Liver (tissue), 7 donors: ENCODE measurements at regions not wholly inside any gene's neighbourhood (a gene's known extent, or its start where the extent isn't known, plus 50 kb on each side); places are given as distances from the start of the nearest gene placed in this dataset.

ENCODE experiments used
- DNase-seq: peaks from one replicate; pipeline ENCODE4 v3.0.0-alpha.2; 2017; ENCODE audit warnings: low spot score
- H3K27ac ChIP-seq, 2 donors: one replicate each; pipeline ENCODE4 v1.7.0; 2013; ENCODE audit warnings: inconsistent platforms in 2 of 2, low read length in 2 of 2, control low read depth in 1 of 2, low read depth in 1 of 2, mild to moderate bottlenecking in 1 of 2
- H3K27me3 ChIP-seq, 4 donors: one replicate each; pipeline versions ENCODE4 v1.6.1 to v1.7.0; 2013; ENCODE audit warnings: low read length in 3 of 4, inconsistent platforms in 1 of 4, mild to moderate bottlenecking in 1 of 4, moderate library complexity in 1 of 4; ENCODE audit not compliant: control insufficient read depth in 4 of 4, insufficient read depth in 4 of 4
- H3K36me3 ChIP-seq, 4 donors: one replicate each; pipeline versions ENCODE4 v1.6.1 to v1.7.0; 2013; ENCODE audit warnings: low read length in 3 of 4, mild to moderate bottlenecking in 3 of 4, low read depth in 1 of 4, moderate library complexity in 1 of 4; ENCODE audit not compliant: control insufficient read depth in 4 of 4, insufficient read depth in 3 of 4
- H3K4me1 ChIP-seq, 4 donors: one replicate each; pipeline versions ENCODE4 v1.6.1 to v1.7.0; 2013; ENCODE audit warnings: low read length in 3 of 4, mild to moderate bottlenecking in 3 of 4, moderate library complexity in 1 of 4; ENCODE audit not compliant: control insufficient read depth in 4 of 4, insufficient read depth in 4 of 4
- H3K4me3 ChIP-seq, 3 donors: one replicate each; pipeline versions ENCODE4 v1.6.1 to v1.7.0; 2013; ENCODE audit warnings: low read length in 3 of 3, control low read depth in 1 of 3, low read depth in 1 of 3, mild to moderate bottlenecking in 1 of 3
- H3K9ac ChIP-seq, 2 donors: one replicate each; pipeline ENCODE4 v1.7.0; 2013; ENCODE audit warnings: low read length in 2 of 2, mild to moderate bottlenecking in 2 of 2, moderate library complexity in 2 of 2, control low read depth in 1 of 2, low read depth in 1 of 2
- H3K9me3 ChIP-seq, 4 donors: one replicate each; pipeline versions ENCODE4 v1.6.1 to v1.7.0; 2013; ENCODE audit warnings: low read length in 3 of 4; ENCODE audit not compliant: control insufficient read depth in 4 of 4
- EGR1 ChIP-seq, 2 donors: IDR thresholded peaks; 2 replicates each; pipeline ENCODE4 v1.6.1; 2016 to 2018; ENCODE audit warnings: antibody characterized with exemption in 2 of 2, low read depth in 2 of 2
- FOXA1 ChIP-seq: IDR thresholded peaks from 2 replicates; pipeline ENCODE4 v1.6.1; 2016; ENCODE audit warnings: antibody characterized with exemption
- FOXA2 ChIP-seq: IDR thresholded peaks from 2 replicates; pipeline ENCODE4 v1.6.1; 2016; ENCODE audit warnings: antibody characterized with exemption
- GABPA ChIP-seq, 2 donors: IDR thresholded peaks in 1 of 2; conservative IDR thresholded peaks in 1 of 2; 2 replicates each; pipeline ENCODE4 v1.6.1; 2016; ENCODE audit warnings: antibody characterized with exemption in 2 of 2, mild to moderate bottlenecking in 1 of 2, moderate library complexity in 1 of 2
- HNF4A ChIP-seq, 2 donors: conservative IDR thresholded peaks; 2 replicates each; pipeline ENCODE4 v1.6.1; 2016; ENCODE audit warnings: antibody characterized with exemption in 2 of 2, mild to moderate bottlenecking in 2 of 2
- HNF4G ChIP-seq: IDR thresholded peaks from 2 replicates; pipeline ENCODE4 v1.6.1; 2016; ENCODE audit warnings: antibody characterized with exemption
- JUND ChIP-seq, 2 donors: IDR thresholded peaks; 2 replicates each; pipeline ENCODE4 v1.6.1; 2016; ENCODE audit warnings: antibody characterized with exemption in 2 of 2
- NR2F2 ChIP-seq: IDR thresholded peaks from 2 replicates; pipeline ENCODE4 v1.6.1; 2016; ENCODE audit warnings: antibody characterized with exemption
- RAD21 ChIP-seq, 2 donors: IDR thresholded peaks; 2 replicates each; pipeline ENCODE4 v1.6.1; 2016; ENCODE audit warnings: antibody characterized with exemption in 2 of 2, mild to moderate bottlenecking in 2 of 2
- SP1 ChIP-seq: IDR thresholded peaks from 2 replicates; pipeline ENCODE4 v1.6.1; 2018; ENCODE audit warnings: antibody characterized with exemption, mild to moderate bottlenecking
- TAF1 ChIP-seq: conservative IDR thresholded peaks from 2 replicates; pipeline ENCODE4 v1.6.1; 2016; ENCODE audit warnings: antibody characterized with exemption, mild to moderate bottlenecking
- YY1 ChIP-seq: IDR thresholded peaks from 2 replicates; pipeline ENCODE4 v1.6.1; 2016; ENCODE audit warnings: antibody characterized with exemption, mild to moderate bottlenecking
- WGBS: extraction: QIAGEN DNeasy Blood & Tissue Kit; methylation state at CpG from one replicate; pipeline ENCODE4 v1.1.7; 2013; 5-methylcytosine and 5-hydroxymethylcytosine counted together
- TF ChIP-seq, protein P1 (sequence below): IDR thresholded peaks from 2 replicates; pipeline ENCODE4 v1.6.1; 2016; ENCODE audit warnings: antibody characterized with exemption
- TF ChIP-seq, protein P2 (sequence below): IDR thresholded peaks from 2 replicates; pipeline ENCODE4 v1.6.1; 2016; ENCODE audit warnings: antibody characterized with exemption
- TF ChIP-seq, protein P3 (sequence below): IDR thresholded peaks from 2 replicates; pipeline ENCODE4 v1.6.1; 2016; ENCODE audit warnings: antibody characterized with exemption, mild to moderate bottlenecking
- donor health status: healthy.
- donor health status: healthy.
- donor health status: healthy.
- donor health status: healthy.

GRCh38 chr2:120907822-120908221, 172.2 kb downstream of the GLI2 start:
- no peak overlapping the region for H3K27ac ChIP-seq
- peaks cover 0 to 3% (median under 1%) of the 10 kb centered on the region in 4 donors for H3K27me3 ChIP-seq
- H3K9me3 ChIP-seq = no peaks in the 10 kb centered on the region
- H3K9ac ChIP-seq = no peak overlapping the region
- H3K4me1 ChIP-seq = no peaks in the 10 kb centered on the region
- H3K4me3 ChIP-seq = no peak overlapping the region
- 92% methylated on average over 4 of the region's 4 CpGs for WGBS
- no peaks in the 10 kb centered on the region for H3K36me3 ChIP-seq
- no peak for DNase-seq
- no peak for TF ChIP-seq YY1

DNA sequence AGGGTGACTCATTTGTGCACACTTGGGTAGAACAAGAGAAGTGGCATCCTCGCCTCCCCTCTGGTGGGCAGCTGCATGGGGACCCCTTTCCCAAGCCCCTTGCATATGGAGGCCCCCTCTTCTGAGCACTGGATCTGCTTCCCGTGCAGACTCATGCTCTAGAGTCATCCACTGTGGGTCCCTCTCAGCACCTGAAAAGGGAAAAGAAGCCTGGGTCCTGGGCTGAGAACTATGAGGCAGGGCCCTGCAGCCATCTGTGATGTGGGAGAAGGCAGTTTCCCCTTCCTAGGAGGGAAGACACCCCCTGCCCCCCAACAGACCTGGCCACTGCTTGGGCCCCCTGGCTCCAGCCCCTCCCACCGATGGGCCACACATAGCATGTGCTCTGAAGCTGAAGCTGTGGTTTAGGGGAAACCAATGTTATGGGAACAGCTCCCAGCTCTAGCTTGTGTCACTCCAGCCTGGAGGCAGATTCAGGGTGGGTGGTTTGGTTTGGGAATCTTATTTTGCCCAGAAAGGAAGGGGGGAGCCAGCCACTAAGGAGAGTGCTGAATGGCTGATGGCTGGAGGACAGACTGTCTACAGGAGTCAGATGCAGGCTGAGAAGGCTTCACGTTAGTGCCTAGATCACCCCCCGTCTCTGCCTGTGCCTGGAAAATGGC, 172.8 kb downstream of the GLI2 start:
- no peak for TF ChIP-seq FOXA1
- no peak for TF ChIP-seq JUND (IDR thresholded peaks at IDR 0.05)
- no peak for TF ChIP-seq HNF4A (conservative IDR thresholded peaks at IDR 0.05)
- no peak for TF ChIP-seq YY1
- no peak for TF ChIP-seq FOXA2
- no peak for TF ChIP-seq GABPA (IDR thresholded peaks at IDR 0.05 in 1 of 2, conservative IDR thresholded peaks at IDR 0.05 in 1 of 2)
- TF ChIP-seq, protein P1, sequence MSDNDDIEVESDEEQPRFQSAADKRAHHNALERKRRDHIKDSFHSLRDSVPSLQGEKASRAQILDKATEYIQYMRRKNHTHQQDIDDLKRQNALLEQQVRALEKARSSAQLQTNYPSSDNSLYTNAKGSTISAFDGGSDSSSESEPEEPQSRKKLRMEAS = no peak
- TF ChIP-seq, protein P2, sequence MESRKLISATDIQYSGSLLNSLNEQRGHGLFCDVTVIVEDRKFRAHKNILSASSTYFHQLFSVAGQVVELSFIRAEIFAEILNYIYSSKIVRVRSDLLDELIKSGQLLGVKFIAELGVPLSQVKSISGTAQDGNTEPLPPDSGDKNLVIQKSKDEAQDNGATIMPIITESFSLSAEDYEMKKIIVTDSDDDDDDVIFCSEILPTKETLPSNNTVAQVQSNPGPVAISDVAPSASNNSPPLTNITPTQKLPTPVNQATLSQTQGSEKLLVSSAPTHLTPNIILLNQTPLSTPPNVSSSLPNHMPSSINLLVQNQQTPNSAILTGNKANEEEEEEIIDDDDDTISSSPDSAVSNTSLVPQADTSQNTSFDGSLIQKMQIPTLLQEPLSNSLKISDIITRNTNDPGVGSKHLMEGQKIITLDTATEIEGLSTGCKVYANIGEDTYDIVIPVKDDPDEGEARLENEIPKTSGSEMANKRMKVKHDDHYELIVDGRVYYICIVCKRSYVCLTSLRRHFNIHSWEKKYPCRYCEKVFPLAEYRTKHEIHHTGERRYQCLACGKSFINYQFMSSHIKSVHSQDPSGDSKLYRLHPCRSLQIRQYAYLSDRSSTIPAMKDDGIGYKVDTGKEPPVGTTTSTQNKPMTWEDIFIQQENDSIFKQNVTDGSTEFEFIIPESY = no peak
- no peak for TF ChIP-seq HNF4G
- TF ChIP-seq RAD21 (IDR thresholded peaks at IDR 0.05) = no peak
- no peak for TF ChIP-seq TAF1
- no peak for TF ChIP-seq EGR1 (IDR thresholded peaks at IDR 0.05; ENCODE audit: low read depth in 2 of 2)
- no peak for TF ChIP-seq NR2F2
- TF ChIP-seq SP1 = no peak
- TF ChIP-seq, protein P3, sequence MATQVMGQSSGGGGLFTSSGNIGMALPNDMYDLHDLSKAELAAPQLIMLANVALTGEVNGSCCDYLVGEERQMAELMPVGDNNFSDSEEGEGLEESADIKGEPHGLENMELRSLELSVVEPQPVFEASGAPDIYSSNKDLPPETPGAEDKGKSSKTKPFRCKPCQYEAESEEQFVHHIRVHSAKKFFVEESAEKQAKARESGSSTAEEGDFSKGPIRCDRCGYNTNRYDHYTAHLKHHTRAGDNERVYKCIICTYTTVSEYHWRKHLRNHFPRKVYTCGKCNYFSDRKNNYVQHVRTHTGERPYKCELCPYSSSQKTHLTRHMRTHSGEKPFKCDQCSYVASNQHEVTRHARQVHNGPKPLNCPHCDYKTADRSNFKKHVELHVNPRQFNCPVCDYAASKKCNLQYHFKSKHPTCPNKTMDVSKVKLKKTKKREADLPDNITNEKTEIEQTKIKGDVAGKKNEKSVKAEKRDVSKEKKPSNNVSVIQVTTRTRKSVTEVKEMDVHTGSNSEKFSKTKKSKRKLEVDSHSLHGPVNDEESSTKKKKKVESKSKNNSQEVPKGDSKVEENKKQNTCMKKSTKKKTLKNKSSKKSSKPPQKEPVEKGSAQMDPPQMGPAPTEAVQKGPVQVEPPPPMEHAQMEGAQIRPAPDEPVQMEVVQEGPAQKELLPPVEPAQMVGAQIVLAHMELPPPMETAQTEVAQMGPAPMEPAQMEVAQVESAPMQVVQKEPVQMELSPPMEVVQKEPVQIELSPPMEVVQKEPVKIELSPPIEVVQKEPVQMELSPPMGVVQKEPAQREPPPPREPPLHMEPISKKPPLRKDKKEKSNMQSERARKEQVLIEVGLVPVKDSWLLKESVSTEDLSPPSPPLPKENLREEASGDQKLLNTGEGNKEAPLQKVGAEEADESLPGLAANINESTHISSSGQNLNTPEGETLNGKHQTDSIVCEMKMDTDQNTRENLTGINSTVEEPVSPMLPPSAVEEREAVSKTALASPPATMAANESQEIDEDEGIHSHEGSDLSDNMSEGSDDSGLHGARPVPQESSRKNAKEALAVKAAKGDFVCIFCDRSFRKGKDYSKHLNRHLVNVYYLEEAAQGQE = no peak
- no peaks in the 10 kb centered on the region for H3K36me3 ChIP-seq
- no peak overlapping the region for H3K9ac ChIP-seq
- no peak overlapping the region for H3K4me3 ChIP-seq
- H3K9me3 ChIP-seq = no peaks in the 10 kb centered on the region
- H3K4me1 ChIP-seq = no peaks in the 10 kb centered on the region
- peaks cover 0 to 2% (median under 1%) of the 10 kb centered on the region in 4 donors for H3K27me3 ChIP-seq
- no peak for DNase-seq
- 82% methylated on average over 5 of the region's 5 CpGs for WGBS
- H3K27ac ChIP-seq = no peak overlapping the region
